ENCODE measurements at regions not wholly inside any gene's neighbourhood (a gene's known extent, or its start where the extent isn't known, plus 50 kb on each side); places are given as distances from the start of the nearest gene placed in this dataset.

DNA sequence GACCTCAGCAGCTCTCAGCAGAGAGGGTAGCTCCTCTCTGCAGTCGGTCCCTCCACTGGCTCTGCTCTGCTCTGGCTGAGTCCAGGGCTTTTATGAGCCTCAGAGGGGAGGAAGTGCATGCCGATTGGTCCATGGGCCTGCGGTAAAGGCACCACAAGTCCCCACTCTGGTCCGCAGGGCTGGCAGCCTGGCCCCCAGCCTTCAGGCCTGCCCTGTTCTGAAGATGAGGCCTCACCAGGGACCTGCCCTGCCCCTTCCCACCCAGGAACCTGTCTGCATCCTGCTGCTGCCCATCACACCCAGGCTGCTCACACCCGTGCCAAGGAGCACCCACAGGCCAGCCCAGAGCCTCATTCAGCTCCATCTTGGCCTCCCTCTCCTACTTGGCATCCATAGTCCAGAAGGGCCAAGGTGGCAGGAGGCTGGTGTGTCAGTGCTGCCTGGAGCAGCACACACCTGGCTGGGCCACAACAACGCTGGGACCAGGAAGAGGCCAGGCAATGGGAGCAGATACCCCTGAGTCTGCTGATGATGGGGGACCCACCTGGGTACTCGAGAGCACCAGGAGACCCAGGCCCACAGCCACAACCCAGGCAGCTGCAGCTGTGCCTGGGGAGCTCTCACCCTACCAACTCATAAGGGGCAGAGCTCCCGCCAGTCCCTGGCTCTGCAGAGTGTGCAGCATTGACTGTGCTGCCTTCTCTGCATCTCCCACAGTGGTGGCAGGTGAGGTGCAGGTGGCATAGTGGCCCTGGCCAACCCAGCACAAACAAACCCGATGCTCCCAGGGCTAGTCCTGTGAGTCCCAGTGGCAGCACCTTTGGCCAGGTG, 191.9 kb upstream of the NUDT6 start:
- Histone ChIP-seq H3K36me3 (ENCODE audit: control insufficient read depth, low read length) (no peaks in the 10 kb centered on the region), H3K27me3 (ENCODE audit: control insufficient read depth, low read length) (no peaks in the 10 kb centered on the region), H3K4me1 (ENCODE audit: control insufficient read depth, low read length) (no peaks in the 10 kb centered on the region), H3K27ac (ENCODE audit: low read depth, low read length) (no peak overlapping the region), H3K9me2 (replicated peaks; ENCODE audit: control insufficient read depth, low read length) (no peaks in the 10 kb centered on the region), H4K20me1 (ENCODE audit: control insufficient read depth, insufficient read depth, low read depth, low read length) (no peaks in the 10 kb centered on the region), H3K4me2 (ENCODE audit: low read length) (no peak overlapping the region), H3K4me3 (ENCODE audit: low read length) (no peak overlapping the region), H3F3A (ENCODE audit: control insufficient read depth, insufficient read depth) (no peaks in the 10 kb centered on the region), H3K9me3 (ENCODE audit: control insufficient read depth, insufficient read depth, low read length) (peaks cover 18% of the 10 kb centered on the region), H3K79me2 (ENCODE audit: control insufficient read depth, low read length) (no peaks in the 10 kb centered on the region)
- TF ChIP-seq, protein P1, sequence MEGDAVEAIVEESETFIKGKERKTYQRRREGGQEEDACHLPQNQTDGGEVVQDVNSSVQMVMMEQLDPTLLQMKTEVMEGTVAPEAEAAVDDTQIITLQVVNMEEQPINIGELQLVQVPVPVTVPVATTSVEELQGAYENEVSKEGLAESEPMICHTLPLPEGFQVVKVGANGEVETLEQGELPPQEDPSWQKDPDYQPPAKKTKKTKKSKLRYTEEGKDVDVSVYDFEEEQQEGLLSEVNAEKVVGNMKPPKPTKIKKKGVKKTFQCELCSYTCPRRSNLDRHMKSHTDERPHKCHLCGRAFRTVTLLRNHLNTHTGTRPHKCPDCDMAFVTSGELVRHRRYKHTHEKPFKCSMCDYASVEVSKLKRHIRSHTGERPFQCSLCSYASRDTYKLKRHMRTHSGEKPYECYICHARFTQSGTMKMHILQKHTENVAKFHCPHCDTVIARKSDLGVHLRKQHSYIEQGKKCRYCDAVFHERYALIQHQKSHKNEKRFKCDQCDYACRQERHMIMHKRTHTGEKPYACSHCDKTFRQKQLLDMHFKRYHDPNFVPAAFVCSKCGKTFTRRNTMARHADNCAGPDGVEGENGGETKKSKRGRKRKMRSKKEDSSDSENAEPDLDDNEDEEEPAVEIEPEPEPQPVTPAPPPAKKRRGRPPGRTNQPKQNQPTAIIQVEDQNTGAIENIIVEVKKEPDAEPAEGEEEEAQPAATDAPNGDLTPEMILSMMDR (IDR thresholded peaks at IDR 0.05; ENCODE audit: low read depth, low read length, poor library complexity, severe bottlenecking) = no peak
- TF ChIP-seq EZH2phosphoT487 (IDR thresholded peaks at IDR 0.05; ENCODE audit: borderline replicate concordance, low read length) = no peak

- H3K4me1 ChIP-seq (ENCODE audit: control insufficient read depth, low read length) = no peaks in the 10 kb centered on the region
- no peaks in the 10 kb centered on the region for H3K79me2 ChIP-seq (ENCODE audit: control insufficient read depth, low read length)
- no peaks in the 10 kb centered on the region for H4K20me1 ChIP-seq (ENCODE audit: control insufficient read depth, insufficient read depth, low read depth, low read length)
- H3F3A ChIP-seq (ENCODE audit: control insufficient read depth, insufficient read depth) = no peaks in the 10 kb centered on the region
- H3K9me3 ChIP-seq (ENCODE audit: control insufficient read depth, insufficient read depth, low read length) = peaks cover 18% of the 10 kb centered on the region
- H3K4me2 ChIP-seq (ENCODE audit: low read length) = no peak overlapping the region
- H3K9me2 ChIP-seq (replicated peaks; ENCODE audit: control insufficient read depth, low read length) = no peaks in the 10 kb centered on the region
- no peak overlapping the region for H3K27ac ChIP-seq (ENCODE audit: low read depth, low read length)
- TF ChIP-seq EZH2phosphoT487 (IDR thresholded peaks at IDR 0.05; ENCODE audit: borderline replicate concordance, low read length) = no peak
- TF ChIP-seq, protein P1 (IDR thresholded peaks at IDR 0.05; ENCODE audit: low read depth, low read length, poor library complexity, severe bottlenecking) = no peak
- no peak overlapping the region for H3K4me3 ChIP-seq (ENCODE audit: low read length)
- H3K36me3 ChIP-seq (ENCODE audit: control insufficient read depth, low read length) = no peaks in the 10 kb centered on the region
- H3K27me3 ChIP-seq (ENCODE audit: control insufficient read depth, low read length) = no peaks in the 10 kb centered on the region
Observed at GRCh38 chr4:123114915-123115756, 192.7 kb upstream of the NUDT6 start.

DNA sequence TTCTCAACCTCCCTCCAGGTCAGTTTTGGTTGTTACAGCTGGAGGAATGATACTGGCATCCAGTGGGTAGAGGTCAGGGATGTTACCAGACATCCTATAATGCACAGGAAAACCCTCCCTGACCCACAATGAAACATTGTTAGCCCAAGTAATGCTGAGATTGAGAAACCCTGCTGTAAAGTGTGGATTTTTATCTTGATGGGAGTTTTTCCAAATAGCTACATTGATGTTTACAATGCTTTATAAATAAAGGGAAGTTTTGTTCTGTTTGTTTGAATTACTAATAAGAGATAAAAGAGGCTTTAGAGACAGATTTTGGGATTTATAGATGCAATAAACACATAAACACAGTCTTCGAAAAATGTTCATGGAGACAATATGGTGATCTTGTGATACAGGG, 194.0 kb upstream of the NUDT6 start:
- H4K20me1 ChIP-seq (ENCODE audit: control insufficient read depth, insufficient read depth, low read depth, low read length) = no peaks in the 10 kb centered on the region
- no peak overlapping the region for H3K27ac ChIP-seq (ENCODE audit: low read depth, low read length)
- no peaks in the 10 kb centered on the region for H3K4me1 ChIP-seq (ENCODE audit: control insufficient read depth, low read length)
- H3K27me3 ChIP-seq (ENCODE audit: control insufficient read depth, low read length) = no peaks in the 10 kb centered on the region
- TF ChIP-seq, protein P1 (IDR thresholded peaks at IDR 0.05; ENCODE audit: low read depth, low read length, poor library complexity, severe bottlenecking) = no peak
- no peak for TF ChIP-seq EZH2phosphoT487 (IDR thresholded peaks at IDR 0.05; ENCODE audit: borderline replicate concordance, low read length)
- peaks cover 18% of the 10 kb centered on the region for H3K9me3 ChIP-seq (ENCODE audit: control insufficient read depth, insufficient read depth, low read length)
- no peaks in the 10 kb centered on the region for H3K36me3 ChIP-seq (ENCODE audit: control insufficient read depth, low read length)
- no peak overlapping the region for H3K4me2 ChIP-seq (ENCODE audit: low read length)
- H3K79me2 ChIP-seq (ENCODE audit: control insufficient read depth, low read length) = no peaks in the 10 kb centered on the region
- H3K9me2 ChIP-seq (replicated peaks; ENCODE audit: control insufficient read depth, low read length) = no peaks in the 10 kb centered on the region
- H3F3A ChIP-seq (ENCODE audit: control insufficient read depth, insufficient read depth) = no peaks in the 10 kb centered on the region
- no peak overlapping the region for H3K4me3 ChIP-seq (ENCODE audit: low read length)
